Small intestine (tissue), 7 donors: ENCODE measurements at regions not wholly inside any gene's neighbourhood (a gene's known extent, or its start where the extent isn't known, plus 50 kb on each side); places are given as distances from the start of the nearest gene placed in this dataset.

ENCODE experiments used
- DNase-seq, 2 donors: peaks; one replicate each; pipeline versions ENCODE4 v3.0.0 to v3.0.0-alpha.2; 2013
- FAIRE-seq: peaks from 2 replicates; lab custom pipeline; 2012; peaks lifted over from hg19 to GRCh38; lab: Jason Lieb, UNC
- H3K27ac ChIP-seq, 3 donors: one replicate each; pipeline ENCODE4 v1.5.1; 2013; ENCODE audit warnings: low read length in 2 of 3, mild to moderate bottlenecking in 2 of 3, control low read depth in 1 of 3, inconsistent platforms in 1 of 3, low read depth in 1 of 3, moderate library complexity in 1 of 3
- H3K27me3 ChIP-seq, 3 donors: one replicate each; pipeline ENCODE4 v1.6.1; 2013; ENCODE audit warnings: low read length in 3 of 3, inconsistent platforms in 1 of 3; ENCODE audit not compliant: control insufficient read depth in 3 of 3, insufficient read depth in 3 of 3
- H3K36me3 ChIP-seq, 3 donors: one replicate each; pipeline ENCODE4 v1.6.1; 2013; ENCODE audit warnings: low read length in 3 of 3, inconsistent platforms in 1 of 3, low read depth in 1 of 3, mild to moderate bottlenecking in 1 of 3, moderate library complexity in 1 of 3; ENCODE audit not compliant: control insufficient read depth in 3 of 3, insufficient read depth in 2 of 3
- H3K4me1 ChIP-seq, 3 donors: one replicate each; pipeline ENCODE4 v1.6.1; 2013; ENCODE audit warnings: low read length in 2 of 3, inconsistent platforms in 1 of 3, low read depth in 1 of 3, mild to moderate bottlenecking in 1 of 3, moderate library complexity in 1 of 3; ENCODE audit not compliant: control insufficient read depth in 3 of 3, insufficient read depth in 2 of 3
- H3K4me3 ChIP-seq, 3 donors: one replicate each; pipeline ENCODE4 v1.5.1; 2013; ENCODE audit warnings: low read length in 3 of 3, control low read depth in 1 of 3, inconsistent platforms in 1 of 3, low read depth in 1 of 3, mild to moderate bottlenecking in 1 of 3, moderate library complexity in 1 of 3
- H3K9me3 ChIP-seq, 2 donors: one replicate each; pipeline ENCODE4 v1.6.1; 2013; ENCODE audit warnings: low read depth in 1 of 2, low read length in 1 of 2; ENCODE audit not compliant: control insufficient read depth in 2 of 2, insufficient read depth in 1 of 2
- WGBS, 3 donors: extraction: QIAGEN DNeasy Blood & Tissue Kit; methylation state at CpG; one replicate each; pipeline ENCODE4 v1.1.7; 2013; 5-methylcytosine and 5-hydroxymethylcytosine counted together
- donor health status: healthy with polysubstance abuse.
- donor health status: control.
- donor health status: control.
- donor health status: Bipolar disorder and iron deficiency.
- donor health status: healthy.

- peak overlapping the region in 1 of 3 donors; percentile 10 for H3K27ac ChIP-seq
- H3K4me3 ChIP-seq: no peak overlapping the region
- FAIRE-seq (no peak), DNase-seq (peak in 1 of 2 donors; percentile 74)
- H3K36me3 ChIP-seq: no peaks in the 10 kb centered on the region
- 24 to 36% (median 33%) methylated on average over 4 of the region's 4 CpGs for WGBS, 3 donors
- peaks cover 0 to 2% (median 0%) of the 10 kb centered on the region in 3 donors for H3K27me3 ChIP-seq
- peaks cover 0 to 9% (median 0%) of the 10 kb centered on the region in 3 donors for H3K4me1 ChIP-seq
- no peaks in the 10 kb centered on the region for H3K9me3 ChIP-seq
These were observed 176.2 kb downstream of the WDR11 start for GRCh38 chr10:121027371-121027770.

- WGBS, 3 donors: 51 to 94% (median 81%) methylated on average over 3 of the region's 3 CpGs
- Histone ChIP-seq H3K4me1 (peaks cover 0 to 9% (median 0%) of the 10 kb centered on the region in 3 donors), H3K27me3 (no peaks in the 10 kb centered on the region), H3K36me3 (no peaks in the 10 kb centered on the region), H3K9me3 (peaks cover 0 to 4% of the 10 kb centered on the region in 2 donors), H3K4me3 (no peak overlapping the region), H3K27ac (no peak overlapping the region)
- DNase-seq (no peak), FAIRE-seq (no peak)
These were observed 181.3 kb downstream of the WDR11 start for GRCh38 chr10:121032460-121032859.

GRCh38 chr10:121033366-121033765 lies 182.2 kb downstream of the WDR11 start:
- Histone ChIP-seq H3K4me1 (peaks cover 0 to 2% (median 0%) of the 10 kb centered on the region in 3 donors), H3K9me3 (peaks cover 0 to 4% of the 10 kb centered on the region in 2 donors), H3K4me3 (no peak overlapping the region), H3K27me3 (no peaks in the 10 kb centered on the region), H3K36me3 (no peaks in the 10 kb centered on the region), H3K27ac (no peak overlapping the region)
- peak; percentile 25 to 58 for DNase-seq
- FAIRE-seq: no peak
- 10 to 37% (median 34%) methylated on average over 3 of the region's 3 CpGs for WGBS, 3 donors

- DNase-seq (peak in 1 of 2 donors; percentile 36), FAIRE-seq (no peak)
- WGBS, 3 donors: 37 to 64% (median 57%) methylated on average over 4 of the region's 4 CpGs
These were observed 185.3 kb downstream of the WDR11 start for GRCh38 chr10:121036431-121036830.

GRCh38 chr10:121041499-121041898 lies 190.3 kb downstream of the WDR11 start:
- 85 to 90% (median 89%) methylated on average over 4 of the region's 4 CpGs for WGBS, 3 donors
- no peak for FAIRE-seq
- peaks cover 0 to 6% (median 0%) of the 10 kb centered on the region in 3 donors for H3K27me3 ChIP-seq

More at GRCh38 chr10:121036431-121036830, 185.3 kb downstream of the WDR11 start:
- peaks cover 0 to 4% of the 10 kb centered on the region in 2 donors for H3K9me3 ChIP-seq
- no peak overlapping the region for H3K27ac ChIP-seq
- H3K36me3 ChIP-seq: no peaks in the 10 kb centered on the region
- H3K4me3 ChIP-seq: no peak overlapping the region
- H3K27me3 ChIP-seq: no peaks in the 10 kb centered on the region
- peaks cover 0 to 2% (median 0%) of the 10 kb centered on the region in 3 donors for H3K4me1 ChIP-seq

GRCh38 chr10:121041906-121042305 lies 190.7 kb downstream of the WDR11 start:
- Histone ChIP-seq H3K4me1 (no peaks in the 10 kb centered on the region), H3K9me3 (no peaks in the 10 kb centered on the region), H3K36me3 (no peaks in the 10 kb centered on the region), H3K27me3 (peaks cover 0 to 6% (median 0%) of the 10 kb centered on the region in 3 donors), H3K27ac (no peak overlapping the region), H3K4me3 (no peak overlapping the region)
- DNase-seq (no peak), FAIRE-seq (no peak)
- WGBS, 3 donors: 72 to 86% (median 83%) methylated on average over 3 of the region's 3 CpGs

More at GRCh38 chr10:121041499-121041898, 190.3 kb downstream of the WDR11 start:
- no peak for DNase-seq
- Histone ChIP-seq H3K4me1 (no peaks in the 10 kb centered on the region), H3K36me3 (no peaks in the 10 kb centered on the region), H3K9me3 (no peaks in the 10 kb centered on the region), H3K27ac (no peak overlapping the region), H3K4me3 (no peak overlapping the region)

- H3K27me3 ChIP-seq: peaks cover 0 to 6% (median 0%) of the 10 kb centered on the region in 3 donors
- FAIRE-seq (no peak), DNase-seq (no peak)
- no peaks in the 10 kb centered on the region for H3K4me1 ChIP-seq
- no peaks in the 10 kb centered on the region for H3K36me3 ChIP-seq
- no peaks in the 10 kb centered on the region for H3K9me3 ChIP-seq
- H3K27ac ChIP-seq: no peak overlapping the region
- no peak overlapping the region for H3K4me3 ChIP-seq
- WGBS, 3 donors: 82 to 86% (median 85%) methylated on average over 3 of the region's 3 CpGs
These were observed 191.2 kb downstream of the WDR11 start for GRCh38 chr10:121042342-121042741.

- Histone ChIP-seq H3K9me3 (no peaks in the 10 kb centered on the region), H3K4me3 (no peak overlapping the region), H3K27ac (no peak overlapping the region), H3K27me3 (peaks cover 0 to 6% (median 0%) of the 10 kb centered on the region in 3 donors), H3K36me3 (no peaks in the 10 kb centered on the region), H3K4me1 (no peaks in the 10 kb centered on the region)
- DNase-seq (no peak), FAIRE-seq (no peak)
- WGBS, 3 donors: 63 to 72% (median 70%) methylated on average over 20 of the region's 20 CpGs
These were observed 192.1 kb downstream of the WDR11 start for GRCh38 chr10:121043124-121043849.
